ENCODE measurements at regions not wholly inside any gene's neighbourhood (a gene's known extent, or its start where the extent isn't known, plus 50 kb on each side); places are given as distances from the start of the nearest gene placed in this dataset.

DNA sequence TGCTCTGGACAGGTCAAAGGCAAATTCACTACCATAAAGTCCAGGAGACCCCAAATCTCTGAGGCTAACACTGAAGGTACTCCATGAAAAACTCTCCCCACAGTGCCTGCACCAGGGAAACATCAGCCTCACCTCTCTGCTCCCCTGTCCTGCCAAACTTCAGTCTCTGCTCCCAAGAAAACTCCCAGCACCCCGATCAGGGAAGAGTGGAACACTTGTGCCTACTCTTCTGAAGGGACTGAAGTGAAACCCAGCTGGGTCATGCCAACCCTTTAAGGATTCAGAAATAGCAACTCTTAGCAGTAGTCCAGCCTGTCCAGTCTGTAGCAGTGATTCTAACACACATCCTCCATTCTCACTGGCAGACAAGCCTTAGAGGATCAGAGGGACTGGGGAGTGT lies 124.2 kb downstream of the FAM174B start:
- Histone ChIP-seq H3K4me1 (ENCODE audit: control insufficient read depth in 1 of 2, insufficient read depth in 2 of 2, low read depth in 1 of 2, low read length in 1 of 2) (no peaks in the 10 kb centered on the region), H3K4me3 (ENCODE audit: low read depth in 2 of 2, low read length in 1 of 2) (no peak overlapping the region), H2AFZ (ENCODE audit: low read depth) (no peak overlapping the region), H3F3A (replicated peaks; ENCODE audit: insufficient read depth) (no peaks in the 10 kb centered on the region), H3K9me3 (no peaks in the 10 kb centered on the region), H3K4me2 (no peak overlapping the region), H3K79me2 (ENCODE audit: insufficient read depth) (no peaks in the 10 kb centered on the region), H3K36me3 (replicated peaks in 1 of 2; ENCODE audit: control insufficient read depth in 1 of 2, insufficient read depth in 2 of 2, low read length in 1 of 2) (no peaks in the 10 kb centered on the region), H3K27me3 (ENCODE audit: insufficient read depth) (no peaks in the 10 kb centered on the region), H3K9ac (no peak overlapping the region), H4K20me1 (ENCODE audit: insufficient read depth) (no peaks in the 10 kb centered on the region), H3K27ac (ENCODE audit: low read depth in 2 of 2, low read length in 1 of 2) (no peak overlapping the region), H3K9me2 (no peaks in the 10 kb centered on the region)
- CTCF ChIA-PET, result interaction anchor here (4.9 kb wide), 1 partner anchor 10 kb away, joined by 21 read pairs; no protein-coding TSS in a partner anchor
- 8% methylated on average over 1 of the region's 1 CpG for WGBS (ENCODE audit: low lambda C conversion rate)
- POLR2A ChIA-PET, result no interaction called here
- DNase-seq, result no peak
- TF ChIP-seq YY1 (IDR thresholded peaks at IDR 0.05; ENCODE audit: low read depth) (no peak), RAD21 (IDR thresholded peaks at IDR 0.05; ENCODE audit: low read length) (no peak), TAF1 (IDR thresholded peaks at IDR 0.05; ENCODE audit: borderline replicate concordance, low read depth, low read length) (no peak), FOXM1 (IDR thresholded peaks at IDR 0.05; ENCODE audit: low read depth) (no peak), GABPA (IDR thresholded peaks at IDR 0.05; ENCODE audit: low read depth) (no peak), SIN3A (IDR thresholded peaks at IDR 0.05; ENCODE audit: borderline replicate concordance, low read depth, low read length) (no peak), ELF1 (IDR thresholded peaks at IDR 0.05) (no peak), MXI1 (IDR thresholded peaks at IDR 0.05; ENCODE audit: low read depth, low read length) (no peak)
- TF ChIP-seq, protein P1, sequence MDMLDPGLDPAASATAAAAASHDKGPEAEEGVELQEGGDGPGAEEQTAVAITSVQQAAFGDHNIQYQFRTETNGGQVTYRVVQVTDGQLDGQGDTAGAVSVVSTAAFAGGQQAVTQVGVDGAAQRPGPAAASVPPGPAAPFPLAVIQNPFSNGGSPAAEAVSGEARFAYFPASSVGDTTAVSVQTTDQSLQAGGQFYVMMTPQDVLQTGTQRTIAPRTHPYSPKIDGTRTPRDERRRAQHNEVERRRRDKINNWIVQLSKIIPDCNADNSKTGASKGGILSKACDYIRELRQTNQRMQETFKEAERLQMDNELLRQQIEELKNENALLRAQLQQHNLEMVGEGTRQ (IDR thresholded peaks at IDR 0.05; ENCODE audit: borderline replicate concordance, low read depth, low read length), result no peak
- TF ChIP-seq, protein P2, sequence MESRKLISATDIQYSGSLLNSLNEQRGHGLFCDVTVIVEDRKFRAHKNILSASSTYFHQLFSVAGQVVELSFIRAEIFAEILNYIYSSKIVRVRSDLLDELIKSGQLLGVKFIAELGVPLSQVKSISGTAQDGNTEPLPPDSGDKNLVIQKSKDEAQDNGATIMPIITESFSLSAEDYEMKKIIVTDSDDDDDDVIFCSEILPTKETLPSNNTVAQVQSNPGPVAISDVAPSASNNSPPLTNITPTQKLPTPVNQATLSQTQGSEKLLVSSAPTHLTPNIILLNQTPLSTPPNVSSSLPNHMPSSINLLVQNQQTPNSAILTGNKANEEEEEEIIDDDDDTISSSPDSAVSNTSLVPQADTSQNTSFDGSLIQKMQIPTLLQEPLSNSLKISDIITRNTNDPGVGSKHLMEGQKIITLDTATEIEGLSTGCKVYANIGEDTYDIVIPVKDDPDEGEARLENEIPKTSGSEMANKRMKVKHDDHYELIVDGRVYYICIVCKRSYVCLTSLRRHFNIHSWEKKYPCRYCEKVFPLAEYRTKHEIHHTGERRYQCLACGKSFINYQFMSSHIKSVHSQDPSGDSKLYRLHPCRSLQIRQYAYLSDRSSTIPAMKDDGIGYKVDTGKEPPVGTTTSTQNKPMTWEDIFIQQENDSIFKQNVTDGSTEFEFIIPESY (IDR thresholded peaks at IDR 0.05; ENCODE audit: borderline replicate concordance, low read depth), result no peak
- TF ChIP-seq, protein P3, sequence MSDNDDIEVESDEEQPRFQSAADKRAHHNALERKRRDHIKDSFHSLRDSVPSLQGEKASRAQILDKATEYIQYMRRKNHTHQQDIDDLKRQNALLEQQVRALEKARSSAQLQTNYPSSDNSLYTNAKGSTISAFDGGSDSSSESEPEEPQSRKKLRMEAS (IDR thresholded peaks at IDR 0.05; ENCODE audit: low read depth), result no peak

DNA sequence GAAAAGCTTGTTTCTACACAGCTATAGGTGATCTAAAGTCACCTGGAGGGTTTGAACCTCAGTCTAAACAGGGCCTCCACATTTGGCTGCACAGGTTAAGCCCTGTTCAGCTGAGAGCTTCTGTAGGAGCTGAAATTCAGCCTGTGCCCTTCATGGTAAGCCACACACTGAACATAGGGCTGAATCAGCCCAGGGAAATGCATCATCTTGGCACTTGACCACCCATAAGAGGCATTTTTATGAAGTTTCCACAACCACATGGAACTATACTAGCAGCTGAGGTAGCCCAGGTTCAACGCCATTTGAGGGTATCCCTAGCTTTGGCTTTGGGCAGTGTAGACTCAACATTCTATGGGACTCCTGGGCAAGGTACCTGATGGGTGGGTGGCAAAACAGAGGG lies 126.8 kb downstream of the FAM174B start:
- H2AFZ ChIP-seq (ENCODE audit: low read depth), result no peak overlapping the region
- H3K9me3 ChIP-seq, result no peaks in the 10 kb centered on the region
- TF ChIP-seq RFX5 (IDR thresholded peaks at IDR 0.05; ENCODE audit: low read length) (no peak), SIN3A (IDR thresholded peaks at IDR 0.05; ENCODE audit: borderline replicate concordance, low read depth, low read length) (no peak), TCF12 (IDR thresholded peaks at IDR 0.05) (no peak), RXRA (IDR thresholded peaks at IDR 0.05; ENCODE audit: borderline replicate concordance, low read depth) (no peak), NFIC (IDR thresholded peaks at IDR 0.05; ENCODE audit: borderline replicate concordance) (no peak), TAF1 (IDR thresholded peaks at IDR 0.05; ENCODE audit: borderline replicate concordance, low read depth, low read length) (no peak), ELF1 (IDR thresholded peaks at IDR 0.05) (no peak), FOXM1 (IDR thresholded peaks at IDR 0.05; ENCODE audit: low read depth) (no peak), SMC3 (IDR thresholded peaks at IDR 0.05; ENCODE audit: low read depth, low read length) (no peak), GATA2 (CRISPR knock-in tag; IDR thresholded peaks at IDR 0.05) (no peak), FOXJ3 (CRISPR knock-in tag; IDR thresholded peaks at IDR 0.05) (no peak)
- TF ChIP-seq, protein P3 (IDR thresholded peaks at IDR 0.05; ENCODE audit: low read depth), result no peak
- TF ChIP-seq, protein P1 (IDR thresholded peaks at IDR 0.05; ENCODE audit: borderline replicate concordance, low read depth, low read length), result no peak
- TF ChIP-seq, protein P4, sequence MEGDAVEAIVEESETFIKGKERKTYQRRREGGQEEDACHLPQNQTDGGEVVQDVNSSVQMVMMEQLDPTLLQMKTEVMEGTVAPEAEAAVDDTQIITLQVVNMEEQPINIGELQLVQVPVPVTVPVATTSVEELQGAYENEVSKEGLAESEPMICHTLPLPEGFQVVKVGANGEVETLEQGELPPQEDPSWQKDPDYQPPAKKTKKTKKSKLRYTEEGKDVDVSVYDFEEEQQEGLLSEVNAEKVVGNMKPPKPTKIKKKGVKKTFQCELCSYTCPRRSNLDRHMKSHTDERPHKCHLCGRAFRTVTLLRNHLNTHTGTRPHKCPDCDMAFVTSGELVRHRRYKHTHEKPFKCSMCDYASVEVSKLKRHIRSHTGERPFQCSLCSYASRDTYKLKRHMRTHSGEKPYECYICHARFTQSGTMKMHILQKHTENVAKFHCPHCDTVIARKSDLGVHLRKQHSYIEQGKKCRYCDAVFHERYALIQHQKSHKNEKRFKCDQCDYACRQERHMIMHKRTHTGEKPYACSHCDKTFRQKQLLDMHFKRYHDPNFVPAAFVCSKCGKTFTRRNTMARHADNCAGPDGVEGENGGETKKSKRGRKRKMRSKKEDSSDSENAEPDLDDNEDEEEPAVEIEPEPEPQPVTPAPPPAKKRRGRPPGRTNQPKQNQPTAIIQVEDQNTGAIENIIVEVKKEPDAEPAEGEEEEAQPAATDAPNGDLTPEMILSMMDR (IDR thresholded peaks at IDR 0.05), result no peak
- TF ChIP-seq, protein P5, sequence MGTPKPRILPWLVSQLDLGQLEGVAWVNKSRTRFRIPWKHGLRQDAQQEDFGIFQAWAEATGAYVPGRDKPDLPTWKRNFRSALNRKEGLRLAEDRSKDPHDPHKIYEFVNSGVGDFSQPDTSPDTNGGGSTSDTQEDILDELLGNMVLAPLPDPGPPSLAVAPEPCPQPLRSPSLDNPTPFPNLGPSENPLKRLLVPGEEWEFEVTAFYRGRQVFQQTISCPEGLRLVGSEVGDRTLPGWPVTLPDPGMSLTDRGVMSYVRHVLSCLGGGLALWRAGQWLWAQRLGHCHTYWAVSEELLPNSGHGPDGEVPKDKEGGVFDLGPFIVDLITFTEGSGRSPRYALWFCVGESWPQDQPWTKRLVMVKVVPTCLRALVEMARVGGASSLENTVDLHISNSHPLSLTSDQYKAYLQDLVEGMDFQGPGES (IDR thresholded peaks at IDR 0.05; ENCODE audit: low read depth, low read length), result no peak
- no peaks in the 10 kb centered on the region for H3K79me2 ChIP-seq (ENCODE audit: insufficient read depth)
- no peaks in the 10 kb centered on the region for H3K27me3 ChIP-seq (ENCODE audit: insufficient read depth)
- no peaks in the 10 kb centered on the region for H3F3A ChIP-seq (replicated peaks; ENCODE audit: insufficient read depth)
- H3K4me1 ChIP-seq (ENCODE audit: control insufficient read depth in 1 of 2, insufficient read depth in 2 of 2, low read depth in 1 of 2, low read length in 1 of 2), result no peaks in the 10 kb centered on the region
- H3K4me2 ChIP-seq, result no peak overlapping the region
- H3K36me3 ChIP-seq (replicated peaks in 1 of 2; ENCODE audit: control insufficient read depth in 1 of 2, insufficient read depth in 2 of 2, low read length in 1 of 2), result no peaks in the 10 kb centered on the region
- no peak for DNase-seq
- no peaks in the 10 kb centered on the region for H4K20me1 ChIP-seq (ENCODE audit: insufficient read depth)
- no peak overlapping the region for H3K9ac ChIP-seq
- no peaks in the 10 kb centered on the region for H3K9me2 ChIP-seq
- ChIA-PET POLR2A (no interaction called here), CTCF (interaction anchor here (1.2 to 1.4 kb wide), 2 partner anchors 13 to 186 kb away, joined by 3 to 4 read pairs; no protein-coding TSS in a partner anchor)
- no peak overlapping the region for H3K4me3 ChIP-seq (ENCODE audit: low read depth in 2 of 2, low read length in 1 of 2)
- WGBS (ENCODE audit: low lambda C conversion rate), result 25% methylated on average over 1 of the region's 1 CpG
- no peak overlapping the region for H3K27ac ChIP-seq (ENCODE audit: low read depth in 2 of 2, low read length in 1 of 2)

Measured in SK-N-SH (cell line).